RPMI8226 (cell line): ENCODE measurements at regions not wholly inside any gene's neighbourhood (a gene's known extent, or its start where the extent isn't known, plus 50 kb on each side); places are given as distances from the start of the nearest gene placed in this dataset.

ENCODE experiments used
- DNase-seq: peaks from one replicate; pipeline ENCODE4 v3.0.0-alpha.2; 2015

DNA sequence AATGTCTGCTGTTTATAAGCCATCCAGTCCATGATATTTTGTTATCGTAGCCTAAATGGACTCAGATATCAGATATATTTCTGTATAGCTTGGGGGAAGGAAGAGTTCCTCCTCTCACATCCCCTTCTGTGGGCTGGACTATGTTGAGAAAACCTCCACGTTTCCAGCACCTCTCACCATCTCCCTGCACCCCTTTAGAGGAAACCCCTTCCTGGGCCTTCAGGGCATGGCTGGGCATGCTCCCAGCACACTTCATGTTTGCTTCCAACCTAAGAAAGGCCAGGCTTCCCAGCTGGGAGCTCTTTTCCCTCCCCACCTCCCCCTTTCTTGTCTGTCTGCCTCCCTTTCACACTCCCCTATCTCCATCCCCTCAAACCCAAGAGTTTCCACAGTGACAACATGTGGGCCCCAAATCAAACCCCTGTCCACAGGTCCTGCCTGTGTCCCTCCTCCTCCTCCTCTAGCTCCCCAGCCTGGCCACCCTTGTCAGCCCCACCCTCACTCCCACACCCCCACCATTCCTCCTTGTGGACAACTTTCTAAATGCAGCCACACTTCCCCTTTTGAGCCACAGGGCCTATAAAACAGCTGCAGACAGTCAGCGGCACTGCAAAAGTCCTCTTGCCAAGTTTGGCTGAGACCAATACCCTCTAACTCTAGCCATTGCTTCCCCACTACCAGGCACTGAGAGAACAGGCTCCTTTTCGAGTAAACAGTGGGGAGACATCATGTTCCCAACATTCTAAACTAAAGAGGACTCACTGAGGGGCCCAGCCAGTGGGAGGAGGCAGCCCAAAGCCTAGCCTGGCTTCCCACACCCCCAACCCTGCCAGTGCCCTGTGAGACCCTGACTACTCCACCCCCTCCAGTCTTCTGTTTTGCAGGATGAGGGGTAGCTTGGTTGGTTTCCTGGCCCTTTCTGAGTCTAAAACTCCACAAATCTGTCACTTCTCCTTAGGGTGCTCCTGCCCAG lies 120.5 kb downstream of the ZFP36L2 start:
- DNase-seq = peak; percentile 86

DNA sequence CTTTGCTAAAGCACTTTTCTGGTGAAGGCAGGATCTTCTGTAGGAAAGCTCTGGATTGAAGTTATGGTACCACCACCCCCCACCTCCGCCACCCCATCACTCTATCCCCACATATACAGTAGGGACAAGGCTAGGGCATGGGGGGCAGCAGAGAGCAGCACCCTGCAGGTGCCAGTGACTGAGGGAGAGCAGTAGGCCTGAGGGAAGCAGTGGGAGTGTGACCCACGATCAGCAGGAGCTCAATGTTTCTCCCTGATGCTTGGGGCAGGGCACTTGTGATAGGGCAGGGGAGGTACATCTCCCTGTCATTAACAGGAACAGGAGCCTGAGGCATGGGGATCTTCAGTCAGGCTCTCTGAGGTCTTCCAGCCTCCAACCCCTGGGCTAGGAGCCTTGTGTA lies 121.6 kb downstream of the ZFP36L2 start:
- DNase-seq = no peak

DNA sequence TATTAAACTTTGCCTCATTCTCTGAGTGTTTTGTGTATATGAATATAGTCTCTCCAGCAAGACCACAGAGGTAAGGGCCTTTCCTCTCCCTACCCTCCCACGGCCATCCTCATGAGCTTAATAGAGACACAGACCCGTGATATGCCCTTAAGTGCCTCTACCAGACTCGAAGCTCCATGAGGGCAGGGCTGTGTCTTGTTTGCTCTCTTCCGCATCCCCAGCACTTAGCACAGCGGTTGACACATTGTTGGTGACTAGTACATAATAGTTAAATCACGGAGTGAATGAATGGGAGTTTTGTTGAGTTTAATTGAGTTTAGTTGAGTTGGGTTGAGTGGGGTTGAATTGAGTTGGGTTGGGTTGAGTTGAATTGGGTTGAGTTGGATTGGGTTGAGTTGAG lies 122.3 kb downstream of the ZFP36L2 start:
- DNase-seq = no peak

DNA sequence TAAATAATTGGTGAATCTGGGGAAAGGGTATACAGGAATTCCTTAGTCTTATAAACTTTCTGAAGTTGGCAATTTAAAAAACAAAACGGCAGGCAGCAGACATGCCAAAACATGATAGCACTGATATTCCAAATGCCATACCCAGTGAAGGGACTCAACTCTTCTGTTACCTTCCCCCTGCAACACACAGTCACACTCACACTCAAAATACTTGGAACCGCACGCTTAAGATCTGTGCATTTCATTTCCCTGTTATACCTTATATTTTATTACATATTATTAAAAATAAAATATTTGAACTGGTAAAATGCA lies 123.4 kb downstream of the ZFP36L2 start:
- no peak for DNase-seq

DNA sequence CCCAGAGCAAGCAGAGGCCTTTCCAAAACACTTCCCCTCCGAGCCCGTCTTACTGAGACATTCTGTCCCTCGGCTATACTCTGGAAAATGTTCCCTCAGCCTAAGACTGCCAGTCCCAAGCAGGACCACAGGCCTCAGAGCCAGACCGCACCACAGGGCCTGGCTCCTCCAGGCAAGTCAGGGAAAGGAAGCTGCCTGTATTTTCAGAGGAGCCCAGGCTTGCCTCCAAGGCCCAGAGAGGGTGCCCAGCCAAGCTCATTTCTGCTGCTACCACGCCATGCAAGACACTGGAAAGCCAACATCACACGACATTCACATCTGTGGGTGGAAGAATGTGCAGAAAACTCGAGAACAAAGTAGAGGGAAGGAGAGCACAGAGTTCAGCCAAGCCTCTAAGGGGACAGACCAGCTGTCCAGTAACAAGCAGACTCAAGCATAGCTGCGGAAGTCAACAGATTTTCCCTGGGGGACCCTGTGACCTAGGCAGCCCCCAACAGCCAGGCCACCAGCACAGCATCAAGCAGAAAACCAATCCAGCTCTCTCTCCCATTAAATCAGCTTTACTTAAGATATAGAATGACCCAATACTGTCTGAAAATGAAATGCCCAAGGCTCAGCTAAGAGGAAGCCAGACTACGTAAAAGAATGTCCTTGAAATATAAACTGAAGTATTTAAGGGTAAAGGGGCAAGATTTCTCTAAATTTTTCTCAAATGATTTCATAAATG lies 123.9 kb downstream of the ZFP36L2 start:
- DNase-seq = no peak

DNA sequence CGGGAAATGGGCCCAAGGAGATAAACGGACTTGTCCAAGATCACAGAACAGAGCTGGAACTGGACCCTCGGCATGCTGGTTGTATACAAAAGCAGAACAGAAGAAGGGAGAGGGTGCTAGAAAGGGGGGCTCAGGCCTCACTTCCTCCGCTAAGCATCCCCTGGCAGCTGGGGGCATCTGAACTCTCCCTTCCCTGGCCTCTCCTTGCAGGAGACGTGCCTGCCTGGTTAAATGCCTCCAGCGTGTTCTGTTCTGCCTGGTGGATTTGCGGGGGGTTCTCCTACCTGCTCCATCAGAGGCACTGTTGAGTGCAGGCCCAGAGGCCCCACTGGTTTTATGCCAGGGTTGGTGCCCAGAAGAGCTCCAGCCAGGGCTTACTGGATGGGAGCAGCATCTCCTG lies 124.7 kb downstream of the ZFP36L2 start:
- no peak for DNase-seq

DNA sequence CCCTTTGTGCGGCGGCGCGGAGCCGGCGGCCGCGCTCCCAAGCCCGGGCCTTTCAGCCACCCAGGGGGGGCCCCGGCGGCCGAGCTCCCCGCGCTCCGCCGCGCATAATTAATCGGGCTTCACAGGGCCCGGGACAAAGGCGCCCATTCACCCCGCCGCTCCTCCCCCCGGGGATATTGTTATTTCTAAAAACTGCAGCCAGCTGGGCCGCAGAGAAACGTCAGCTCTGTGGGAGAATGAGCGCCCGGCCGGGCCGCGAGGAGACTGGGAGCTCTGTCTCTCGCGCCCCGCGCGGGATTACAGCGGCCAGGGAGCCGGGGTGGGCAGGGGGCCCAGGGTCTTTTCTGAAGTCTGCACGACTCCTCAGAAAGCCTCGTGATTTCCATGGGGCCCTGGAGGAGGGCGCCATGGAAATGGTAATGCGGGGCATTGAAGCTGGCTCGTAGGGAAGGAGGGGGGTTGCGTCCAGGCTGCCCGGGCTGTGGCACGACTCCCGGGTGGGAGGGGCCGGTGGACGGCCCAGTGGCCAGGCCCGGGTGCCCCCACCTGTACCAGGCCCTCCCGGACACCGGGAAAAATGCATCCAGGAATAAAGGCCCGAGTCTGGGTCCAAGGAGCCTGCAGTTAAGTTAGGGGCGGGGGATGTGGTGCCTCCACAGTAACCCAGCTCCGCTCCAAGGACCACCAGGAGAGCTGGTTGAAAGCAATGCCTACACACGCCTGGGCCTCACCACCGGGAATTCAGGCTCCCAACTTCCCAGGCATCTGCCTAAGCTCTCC lies 125.3 kb downstream of the ZFP36L2 start:
- no peak for DNase-seq

DNA sequence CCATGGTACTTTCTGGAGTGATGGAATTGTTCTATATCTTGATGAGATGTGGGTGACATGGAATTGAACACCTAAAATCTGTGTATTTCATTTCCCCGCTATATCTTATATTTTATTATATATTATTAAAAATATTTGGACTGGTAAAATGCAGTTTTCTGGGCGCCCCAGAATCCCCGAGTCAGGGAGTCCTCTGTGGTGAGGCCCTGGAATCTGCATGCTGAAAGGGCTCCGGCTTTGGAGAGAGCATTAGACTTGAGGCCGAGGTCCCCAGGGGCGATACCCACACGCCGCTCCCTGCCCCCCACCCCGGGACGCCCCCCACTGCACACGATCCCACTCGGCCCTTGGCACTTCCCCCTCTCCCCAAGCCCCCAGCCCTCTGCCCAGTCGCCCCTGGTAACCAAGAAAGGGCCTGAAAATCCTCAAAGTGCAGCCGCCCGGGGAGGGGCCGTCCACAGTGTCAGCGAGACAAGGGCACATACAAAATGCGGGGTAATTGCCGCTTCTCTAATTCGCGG lies 126.0 kb downstream of the ZFP36L2 start:
- no peak for DNase-seq

DNA sequence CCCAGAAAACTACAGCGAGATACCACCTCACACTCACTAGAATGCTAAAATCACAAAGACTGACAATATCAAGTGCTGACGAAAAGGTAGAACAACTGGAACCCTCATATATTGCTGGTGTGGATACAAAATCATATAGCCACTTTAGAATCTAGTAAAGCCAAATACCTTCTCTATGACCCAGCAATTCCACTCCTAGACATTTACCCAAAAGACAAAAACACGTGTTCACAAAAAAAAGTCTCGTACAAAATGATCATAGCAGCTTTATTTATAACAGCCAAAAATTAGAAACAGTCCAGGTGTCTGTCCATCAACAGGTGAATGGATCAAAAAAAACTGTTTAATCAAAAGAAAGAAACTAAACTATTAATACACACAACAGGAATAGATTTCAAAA lies 126.6 kb downstream of the ZFP36L2 start:
- DNase-seq = no peak

DNA sequence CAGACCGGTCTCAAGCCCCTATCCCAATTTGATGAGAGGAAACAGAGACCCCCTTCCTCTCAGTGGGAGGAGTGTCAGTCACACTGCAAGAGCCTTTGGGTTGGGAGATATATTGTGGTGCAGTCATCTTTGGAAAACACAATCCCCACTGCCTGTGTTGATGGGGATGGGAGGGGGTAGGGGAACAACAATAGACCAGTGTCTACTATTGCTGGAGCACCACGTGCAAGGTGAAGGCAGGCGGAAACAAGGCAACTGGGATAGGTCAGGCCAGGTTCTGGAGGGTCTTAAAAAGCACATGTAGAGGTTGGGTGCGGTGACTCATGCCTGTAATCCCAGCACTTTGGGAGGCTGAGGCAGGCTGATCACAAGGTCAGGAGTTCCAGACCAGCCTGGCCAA lies 127.9 kb downstream of the ZFP36L2 start:
- DNase-seq = no peak

DNA sequence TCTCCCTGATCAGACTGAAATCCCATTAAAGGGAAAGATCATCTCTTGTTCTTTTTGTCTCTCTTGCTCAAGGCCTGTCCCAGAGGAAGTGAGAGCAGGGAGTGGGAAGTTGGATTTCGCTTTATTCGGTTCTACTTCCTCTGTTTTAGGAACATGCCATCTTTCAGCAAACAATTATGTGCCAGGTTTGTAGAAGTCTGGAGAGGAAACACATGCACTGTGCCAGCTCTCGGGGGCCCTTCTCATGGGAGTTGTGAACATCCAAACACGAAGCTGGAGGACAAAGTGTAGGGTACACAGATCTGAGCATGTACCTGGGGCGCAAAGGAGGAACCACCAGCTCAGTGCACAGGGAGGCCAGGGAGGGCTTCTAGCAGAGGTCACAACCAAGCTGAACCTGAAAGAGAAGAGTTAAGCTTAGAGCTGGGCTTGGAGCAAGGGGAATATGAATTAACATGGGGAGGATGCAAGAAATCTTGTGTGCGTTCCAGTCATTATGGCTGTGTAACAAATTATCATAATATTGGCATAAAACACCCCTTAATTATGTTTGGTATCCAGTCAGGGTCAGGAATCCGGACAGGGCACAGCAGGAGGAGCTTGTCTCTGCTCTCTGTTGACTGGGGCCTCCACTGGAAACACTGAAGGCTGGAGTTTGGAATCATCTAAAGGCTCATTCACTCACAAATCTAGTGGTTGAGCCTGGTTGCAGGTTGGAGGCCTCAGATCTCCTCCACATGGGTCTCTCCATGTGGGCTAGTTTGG lies 128.6 kb downstream of the ZFP36L2 start:
- no peak for DNase-seq

DNA sequence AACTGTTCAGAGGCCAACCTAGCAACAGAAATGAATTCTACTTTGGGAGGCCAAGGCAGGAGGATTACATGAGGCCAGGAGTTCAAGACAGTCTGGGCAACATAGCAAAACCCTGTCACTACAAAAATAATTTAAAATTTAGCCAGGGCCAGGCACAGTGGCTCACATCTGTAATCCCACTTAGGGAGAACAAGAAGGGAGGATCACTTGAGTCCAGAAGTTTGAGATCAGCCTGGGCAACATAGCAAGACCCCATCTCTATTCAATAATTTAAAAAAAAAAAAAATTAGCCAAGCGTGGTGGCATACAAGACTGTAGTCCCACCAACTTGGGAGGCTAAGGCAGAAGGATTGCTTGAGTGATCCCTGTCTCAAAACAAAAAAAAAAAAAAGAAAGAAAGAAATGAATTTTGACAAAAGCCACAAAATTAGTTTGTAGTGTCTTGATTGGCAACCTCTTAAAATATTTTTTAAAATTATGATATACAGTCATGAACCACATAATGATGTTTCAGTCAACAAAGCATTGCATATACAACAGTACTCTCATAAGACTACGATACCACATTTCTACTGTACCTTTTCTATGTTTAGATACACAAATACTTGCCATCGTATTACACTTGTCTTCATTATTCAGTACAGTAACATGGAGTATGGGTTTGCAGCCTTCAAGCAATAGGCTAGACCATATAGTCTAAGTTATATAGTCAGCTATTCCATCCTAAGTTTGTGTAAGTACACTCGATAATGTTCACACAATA lies 130.7 kb downstream of the ZFP36L2 start:
- no peak for DNase-seq

DNA sequence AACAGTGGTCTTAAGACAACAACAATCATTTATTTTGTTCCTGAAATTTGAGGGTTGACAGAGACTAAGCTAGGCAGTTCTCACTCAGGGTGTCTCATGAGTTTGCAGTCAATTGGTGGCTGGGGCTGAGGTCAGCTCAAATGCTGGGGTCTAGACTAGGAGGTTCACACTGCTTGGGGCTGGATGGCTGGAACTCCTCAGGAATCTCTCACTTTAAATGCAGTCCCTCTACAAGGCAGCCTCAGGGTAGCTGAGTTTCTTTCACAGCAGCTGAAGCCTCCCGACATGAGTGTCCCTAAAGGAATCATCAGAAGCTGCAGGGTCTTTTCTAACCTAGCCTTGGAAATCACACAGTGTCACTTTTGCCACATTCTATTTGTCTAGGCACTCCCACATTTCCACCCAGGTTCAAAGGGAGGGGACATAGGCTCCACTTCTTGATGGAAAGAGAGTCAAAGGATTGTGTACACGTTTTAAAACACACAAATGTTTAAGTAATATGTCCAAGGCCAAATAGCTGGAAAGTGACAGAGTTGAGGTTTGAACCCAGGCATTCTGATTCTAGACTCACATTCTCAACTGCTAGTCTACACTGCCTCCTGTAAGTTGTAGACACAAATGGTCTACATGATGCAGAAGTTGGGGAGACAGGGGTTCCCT lies 133.8 kb downstream of the ZFP36L2 start:
- no peak for DNase-seq

DNA sequence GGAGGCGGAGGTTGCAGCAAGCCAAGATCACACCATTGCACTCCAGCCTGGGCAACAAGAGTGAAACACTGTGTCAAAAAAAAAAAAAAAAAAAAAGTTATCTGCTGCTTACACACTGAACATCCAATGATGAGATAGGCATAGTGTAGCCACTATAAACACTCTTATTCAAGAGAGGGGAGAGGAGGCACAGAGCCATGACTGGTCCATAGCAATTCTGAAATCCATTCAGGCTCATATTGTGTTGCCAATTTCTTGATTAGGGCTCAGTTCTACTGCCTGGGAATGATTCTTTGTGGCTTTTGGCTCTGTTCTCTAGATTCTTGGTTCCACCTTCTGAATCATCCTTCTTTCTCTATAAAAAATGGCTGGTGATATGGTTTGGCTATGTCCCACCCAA lies 136.1 kb downstream of the ZFP36L2 start:
- no peak for DNase-seq

DNA sequence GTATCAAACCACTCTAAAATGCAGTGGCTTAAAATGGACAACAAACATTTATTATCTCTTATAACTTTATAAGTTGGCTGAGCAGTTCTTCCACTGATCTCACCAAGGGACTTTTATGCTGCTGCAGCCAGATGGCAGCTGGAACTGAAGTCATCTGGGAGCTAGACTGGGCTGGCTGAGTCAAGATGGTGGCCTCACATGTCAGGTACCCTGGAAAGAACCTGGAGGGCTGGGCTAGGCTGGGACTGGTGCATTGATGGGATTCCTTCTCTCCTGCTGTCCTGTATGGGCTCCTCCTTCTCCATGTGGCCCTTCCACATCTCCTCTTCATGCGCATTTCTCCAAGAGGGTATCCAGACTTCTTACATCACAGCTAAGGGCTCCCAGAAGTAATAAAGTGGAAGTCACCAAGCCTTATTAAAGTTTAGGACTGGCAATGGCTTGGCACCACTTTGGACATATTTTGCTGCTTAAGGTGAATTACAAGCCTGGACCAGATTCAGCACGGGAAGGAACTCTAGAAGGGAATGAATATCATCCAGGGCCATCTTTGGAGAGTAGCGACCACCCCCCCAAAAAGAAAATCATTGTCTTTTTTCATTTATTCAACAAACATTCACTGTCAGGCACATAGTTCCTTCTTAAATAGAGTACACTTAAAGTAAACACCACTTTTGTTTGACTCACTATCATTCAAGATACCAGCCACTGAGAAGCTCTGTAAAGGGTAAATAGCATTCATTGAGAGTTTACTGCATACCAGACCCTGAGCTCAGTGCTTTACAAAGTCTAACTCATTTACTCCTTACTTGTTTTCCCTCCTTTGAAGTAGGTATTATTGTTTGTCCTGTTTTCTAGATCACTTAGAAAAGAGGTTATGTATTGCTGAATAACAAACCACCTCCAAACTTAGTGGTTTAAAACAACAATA lies 138.0 kb downstream of the ZFP36L2 start:
- no peak for DNase-seq

DNA sequence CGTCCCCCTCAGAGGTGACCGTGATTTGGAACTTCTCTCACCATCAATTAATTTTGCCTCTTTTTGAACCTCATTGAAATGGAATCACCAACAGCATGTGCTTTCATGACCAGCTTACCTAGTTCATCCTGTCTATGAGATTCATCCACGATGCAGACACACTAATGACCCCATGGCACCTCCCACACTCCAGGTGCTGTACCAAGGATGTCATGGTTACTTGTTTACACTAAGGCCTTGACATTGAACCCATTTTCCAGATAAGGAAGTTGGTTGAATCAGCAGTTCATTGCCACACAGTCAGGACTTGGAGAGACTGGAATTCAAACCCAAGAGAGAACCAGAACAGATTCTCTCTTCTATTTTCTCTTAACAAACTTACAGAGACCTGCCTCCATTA lies 139.0 kb downstream of the ZFP36L2 start:
- DNase-seq = no peak

DNA sequence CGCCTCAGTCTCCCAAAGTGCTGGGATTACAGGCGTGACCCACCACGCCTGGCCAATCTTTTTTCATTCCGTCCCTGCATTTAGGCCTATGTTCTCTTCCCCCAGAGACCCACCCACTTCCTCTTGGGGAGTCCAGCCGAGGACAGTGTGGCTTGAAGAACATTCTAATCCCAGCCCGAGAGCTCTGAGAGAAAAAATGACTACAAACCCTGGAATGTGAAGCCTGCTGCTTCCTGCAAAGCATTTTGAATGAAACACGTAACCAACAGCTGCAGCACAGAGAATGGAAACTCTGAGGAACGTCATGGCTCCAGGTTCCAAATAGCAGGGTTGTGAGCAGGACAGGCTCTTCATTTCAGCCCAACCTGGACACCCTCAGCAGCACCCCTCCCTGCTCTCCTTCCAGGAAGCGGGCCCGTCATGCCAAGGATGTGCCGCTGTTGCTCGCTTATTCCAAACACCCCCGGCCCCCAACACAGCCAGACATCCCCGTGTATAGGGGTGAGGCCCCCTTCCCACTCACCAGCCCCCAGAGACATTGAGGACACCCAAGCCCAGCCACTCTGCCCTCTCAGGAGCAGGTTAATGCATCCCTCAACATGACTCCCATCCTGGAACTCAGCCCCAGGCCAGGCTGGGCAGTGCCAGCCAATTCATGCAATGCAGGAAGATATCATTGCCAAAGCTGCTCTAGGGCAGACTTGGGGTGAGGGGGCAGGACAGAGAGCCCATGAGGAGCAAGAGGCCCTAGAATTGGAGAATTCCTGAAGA lies 139.8 kb downstream of the ZFP36L2 start:
- DNase-seq = no peak

DNA sequence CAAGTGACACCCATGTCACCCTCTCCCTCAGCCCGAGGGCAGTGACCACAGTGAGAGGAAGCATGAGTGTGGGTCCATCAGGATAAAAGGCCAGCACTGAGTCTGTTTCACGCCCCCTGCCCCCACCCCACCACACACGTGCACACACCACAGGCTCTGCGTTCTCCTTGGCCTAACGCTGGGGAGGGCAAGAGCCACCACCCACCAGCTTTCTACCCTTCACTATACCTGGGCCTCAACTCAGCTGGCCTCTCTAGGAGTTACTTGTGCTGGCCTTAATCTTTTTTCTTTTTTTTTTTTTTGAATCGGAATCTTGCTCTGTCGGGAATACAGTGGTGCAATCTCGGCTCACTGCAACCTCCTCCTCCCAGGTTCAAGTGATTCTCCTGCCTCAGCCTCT lies 140.5 kb downstream of the ZFP36L2 start:
- no peak for DNase-seq

DNA sequence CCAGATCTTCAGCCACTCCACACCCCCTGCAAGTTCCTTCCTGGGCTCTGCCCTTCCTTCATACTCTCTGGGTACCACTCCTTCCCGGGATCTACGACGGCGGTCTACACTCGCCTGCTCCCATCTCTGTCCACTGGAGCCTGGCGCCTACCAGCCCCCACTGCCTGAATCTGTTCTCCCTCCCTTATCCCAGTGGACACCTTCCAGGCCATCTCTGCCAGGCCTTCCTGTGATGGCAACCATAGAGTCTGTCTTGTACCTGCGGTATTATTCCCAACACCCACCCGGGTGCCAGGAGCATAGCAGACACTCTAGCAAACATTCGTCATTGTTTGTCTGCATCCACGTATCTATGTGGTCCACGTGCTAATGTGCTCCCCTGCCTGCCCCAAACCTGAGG lies 140.9 kb downstream of the ZFP36L2 start:
- no peak for DNase-seq
